BE2C (cell line): ENCODE measurements at regions not wholly inside any gene's neighbourhood (a gene's known extent, or its start where the extent isn't known, plus 50 kb on each side); places are given as distances from the start of the nearest gene placed in this dataset.

Source experiments
- DNase-seq: peaks from one replicate; pipeline ENCODE4 v3.0.0-alpha.2; 2020
- H3K27me3 ChIP-seq: fragments of 250-450 bp; sonication (Bioruptor Pico); 2 replicates; pipeline ENCODE4 v1.5.1; 2020; ENCODE audit warnings: mild to moderate bottlenecking
- H3K36me3 ChIP-seq: fragments of 250-450 bp; sonication (Bioruptor Pico); 2 replicates; pipeline ENCODE4 v1.5.1; 2020; ENCODE audit warnings: mild to moderate bottlenecking
- H3K4me1 ChIP-seq: fragments of 250-450 bp; sonication (Bioruptor Pico); 2 replicates; pipeline ENCODE4 v1.5.1; 2020
- H3K4me3 ChIP-seq: 2 replicates; pipeline ENCODE4 v1.5.1; 2011; ENCODE audit warnings: low read depth, low read length
- H3K9me3 ChIP-seq: fragments of 250-450 bp; sonication (Bioruptor Pico); 2 replicates; pipeline ENCODE4 v1.5.1; 2020
- TF ChIP-seq, protein P1 (sequence below): IDR thresholded peaks from 2 replicates; pipeline ENCODE4 v1.5.1; 2012; ENCODE audit warnings: mild to moderate bottlenecking, low read depth, low read length

DNA sequence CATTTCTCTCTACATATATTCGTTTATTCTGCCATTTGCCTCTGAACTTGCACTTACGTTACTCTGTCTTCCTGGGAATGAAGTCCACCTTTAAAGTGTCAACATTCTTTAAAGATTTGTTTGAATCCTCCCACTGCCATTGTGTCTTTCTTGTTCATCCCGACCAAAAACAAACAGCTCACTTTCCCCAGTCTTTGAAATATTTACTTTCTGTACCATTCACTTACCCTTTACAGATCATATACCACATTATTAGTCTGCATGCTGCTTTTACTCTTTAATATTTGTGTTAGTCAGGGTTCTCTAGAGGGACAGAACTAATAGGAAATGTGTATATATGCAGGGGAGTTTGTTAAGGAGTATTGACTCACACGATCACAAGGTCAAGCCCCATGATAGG, 176.6 kb upstream of the STARD13 start:
- no peaks in the 10 kb centered on the region for H3K36me3 ChIP-seq
- no peaks in the 10 kb centered on the region for H3K27me3 ChIP-seq
- TF ChIP-seq, protein P1, sequence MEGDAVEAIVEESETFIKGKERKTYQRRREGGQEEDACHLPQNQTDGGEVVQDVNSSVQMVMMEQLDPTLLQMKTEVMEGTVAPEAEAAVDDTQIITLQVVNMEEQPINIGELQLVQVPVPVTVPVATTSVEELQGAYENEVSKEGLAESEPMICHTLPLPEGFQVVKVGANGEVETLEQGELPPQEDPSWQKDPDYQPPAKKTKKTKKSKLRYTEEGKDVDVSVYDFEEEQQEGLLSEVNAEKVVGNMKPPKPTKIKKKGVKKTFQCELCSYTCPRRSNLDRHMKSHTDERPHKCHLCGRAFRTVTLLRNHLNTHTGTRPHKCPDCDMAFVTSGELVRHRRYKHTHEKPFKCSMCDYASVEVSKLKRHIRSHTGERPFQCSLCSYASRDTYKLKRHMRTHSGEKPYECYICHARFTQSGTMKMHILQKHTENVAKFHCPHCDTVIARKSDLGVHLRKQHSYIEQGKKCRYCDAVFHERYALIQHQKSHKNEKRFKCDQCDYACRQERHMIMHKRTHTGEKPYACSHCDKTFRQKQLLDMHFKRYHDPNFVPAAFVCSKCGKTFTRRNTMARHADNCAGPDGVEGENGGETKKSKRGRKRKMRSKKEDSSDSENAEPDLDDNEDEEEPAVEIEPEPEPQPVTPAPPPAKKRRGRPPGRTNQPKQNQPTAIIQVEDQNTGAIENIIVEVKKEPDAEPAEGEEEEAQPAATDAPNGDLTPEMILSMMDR: no peak
- H3K4me3 ChIP-seq: no peak overlapping the region
- no peaks in the 10 kb centered on the region; the same call in 1 of the 2 replicates for H3K9me3 ChIP-seq
- no peak for DNase-seq
- no peaks in the 10 kb centered on the region for H3K4me1 ChIP-seq

DNA sequence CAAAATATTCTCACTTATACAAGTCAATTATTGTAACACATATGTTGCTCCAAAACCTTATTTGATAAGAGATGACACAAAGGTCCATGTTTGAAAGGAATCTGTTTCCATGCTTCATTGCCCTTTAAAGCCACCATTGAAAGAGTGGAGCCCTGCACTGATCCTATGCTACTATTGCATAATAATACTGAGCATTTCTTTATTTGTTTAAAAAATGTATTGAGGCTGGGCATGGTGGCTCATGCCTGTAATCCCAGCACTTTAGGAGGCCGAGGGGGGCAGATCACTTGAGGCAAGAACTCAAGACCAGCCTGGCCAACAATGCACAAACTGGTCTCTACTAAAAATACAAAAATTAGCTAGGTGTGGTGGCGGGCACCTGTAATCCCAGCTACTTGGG, 178.8 kb upstream of the STARD13 start:
- Histone ChIP-seq H3K36me3 (no peaks in the 10 kb centered on the region), H3K27me3 (no peaks in the 10 kb centered on the region)
- no peak for DNase-seq

DNA sequence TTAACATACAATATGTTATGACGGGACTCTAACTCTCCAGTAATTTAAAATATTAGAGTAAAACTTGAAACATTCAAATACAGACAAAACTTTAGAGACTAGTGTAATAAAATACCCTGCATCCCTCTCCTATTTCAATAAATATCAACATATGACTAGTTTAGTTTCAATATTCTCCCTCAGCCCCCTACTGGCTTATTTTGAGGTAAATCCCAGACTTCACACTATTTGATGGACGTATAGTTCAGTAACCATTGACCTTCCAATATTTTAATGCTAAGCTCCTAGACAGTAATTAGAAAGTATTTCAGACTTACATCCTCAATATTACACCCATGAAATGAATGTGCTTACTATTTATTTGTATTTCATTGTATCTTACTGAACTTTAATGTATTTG, 180.7 kb upstream of the STARD13 start:
- no peaks in the 10 kb centered on the region; the same call in 1 of the 2 replicates for H3K9me3 ChIP-seq
- no peak for DNase-seq
- no peaks in the 10 kb centered on the region for H3K27me3 ChIP-seq
- no peaks in the 10 kb centered on the region for H3K4me1 ChIP-seq
- TF ChIP-seq, protein P1: no peak; the same call in 1 of the 2 replicates
- H3K36me3 ChIP-seq: no peaks in the 10 kb centered on the region
- H3K4me3 ChIP-seq: no peak overlapping the region

More for the DNA sequence above, 178.8 kb upstream of the STARD13 start:
- TF ChIP-seq, protein P1: no peak
- Histone ChIP-seq H3K9me3 (no peaks in the 10 kb centered on the region; the same call in 1 of the 2 replicates), H3K4me1 (no peaks in the 10 kb centered on the region), H3K4me3 (no peak overlapping the region)

DNA sequence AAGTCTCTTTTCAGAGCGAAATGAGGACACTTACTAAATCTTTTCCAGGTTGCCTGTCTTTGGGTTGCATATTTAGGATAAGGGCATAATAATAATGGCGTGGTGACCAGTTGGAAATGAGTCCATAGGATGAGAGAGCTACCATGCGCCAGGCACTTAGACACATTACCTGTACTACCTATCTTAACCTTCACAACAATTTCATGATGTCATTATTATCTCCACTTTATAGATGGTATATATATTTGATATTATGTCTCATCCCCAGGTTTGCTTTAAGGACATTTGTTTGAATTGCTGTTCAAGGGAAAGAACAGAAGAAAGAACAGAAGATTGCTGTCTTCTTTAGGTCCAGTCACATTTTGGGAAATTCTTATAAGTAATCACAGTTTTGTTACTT, 182.0 kb upstream of the STARD13 start:
- H3K27me3 ChIP-seq: no peaks in the 10 kb centered on the region
- H3K36me3 ChIP-seq: no peaks in the 10 kb centered on the region
- no peaks in the 10 kb centered on the region for H3K4me1 ChIP-seq
- H3K4me3 ChIP-seq: no peak overlapping the region
- H3K9me3 ChIP-seq: no peaks in the 10 kb centered on the region; the same call in 1 of the 2 replicates
- DNase-seq: no peak
- TF ChIP-seq, protein P1: no peak

DNA sequence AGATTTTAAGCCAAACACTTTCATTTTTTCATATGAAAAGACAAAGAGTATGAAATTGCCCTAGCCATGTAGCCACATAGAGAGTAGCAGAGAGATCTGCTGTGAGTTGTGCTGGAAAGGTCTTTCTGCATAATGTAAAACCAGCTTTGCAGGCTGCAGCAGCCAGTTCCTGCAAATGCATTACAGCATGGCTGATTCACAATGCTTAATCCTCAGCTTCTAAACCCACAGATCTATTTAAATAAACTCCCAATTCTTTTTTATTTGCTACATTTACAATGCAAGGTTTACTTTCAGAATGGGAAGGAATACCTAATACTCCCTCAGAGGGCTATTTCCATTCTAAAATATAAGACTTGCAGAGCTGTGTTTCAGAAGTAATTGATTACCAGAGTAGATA, 185.6 kb upstream of the STARD13 start:
- H3K9me3 ChIP-seq: no peaks in the 10 kb centered on the region
- H3K4me3 ChIP-seq: no peak overlapping the region
- H3K36me3 ChIP-seq: no peaks in the 10 kb centered on the region
- TF ChIP-seq, protein P1: no peak
- H3K27me3 ChIP-seq: no peaks in the 10 kb centered on the region
- DNase-seq: no peak
- H3K4me1 ChIP-seq: no peaks in the 10 kb centered on the region

DNA sequence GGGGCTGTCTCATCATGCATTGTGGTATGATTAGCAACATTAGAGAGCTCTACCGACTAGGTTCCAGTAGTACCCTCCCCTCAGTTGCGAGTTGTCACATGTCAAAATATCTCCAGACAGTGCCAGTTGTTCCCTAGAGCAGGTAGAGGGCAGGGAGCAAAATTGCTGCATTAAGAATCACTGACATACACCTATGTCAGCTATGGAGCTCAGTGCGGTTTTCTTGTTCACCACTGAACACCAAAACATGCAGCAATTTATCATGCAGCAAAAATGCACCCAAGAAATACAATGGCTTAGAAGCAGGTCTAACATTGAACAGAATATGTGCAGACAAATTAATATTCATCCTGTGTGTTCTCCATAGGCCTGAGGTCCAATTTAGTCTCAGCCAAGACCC, 186.9 kb upstream of the STARD13 start:
- Histone ChIP-seq H3K4me1 (no peaks in the 10 kb centered on the region), H3K4me3 (no peak overlapping the region), H3K36me3 (no peaks in the 10 kb centered on the region), H3K9me3 (no peaks in the 10 kb centered on the region), H3K27me3 (no peaks in the 10 kb centered on the region)
- TF ChIP-seq, protein P1: no peak
- DNase-seq: no peak
